ENCODE measurements at regions not wholly inside any gene's neighbourhood (a gene's known extent, or its start where the extent isn't known, plus 50 kb on each side); places are given as distances from the start of the nearest gene placed in this dataset.

DNA sequence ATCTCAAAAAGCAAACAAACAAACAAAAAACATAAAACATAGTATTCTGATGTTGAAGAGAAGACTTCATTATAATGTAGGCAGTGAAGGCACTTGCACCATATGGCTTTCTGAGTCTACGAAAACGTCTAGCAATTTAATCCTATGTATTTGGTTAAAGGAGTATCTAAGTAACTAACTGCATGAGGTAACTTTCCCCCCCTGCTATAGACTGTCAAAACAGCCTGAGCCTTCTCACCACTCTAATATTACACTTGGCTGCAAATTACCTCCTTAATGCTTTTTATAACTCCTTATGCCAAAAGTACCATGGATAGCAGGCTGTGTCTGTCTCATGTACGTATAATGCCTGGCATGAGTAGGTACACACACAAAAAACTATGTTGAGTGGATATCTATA lies 607.6 kb upstream of the FLRT2 start:
- TF ChIP-seq JUNB (IDR thresholded peaks at IDR 0.05; ENCODE audit: unreplicated experiment) (no peak), ZNF114 (CRISPR knock-in tag; IDR thresholded peaks at IDR 0.05) (no peak), ZNF331 (CRISPR knock-in tag; IDR thresholded peaks at IDR 0.05; ENCODE audit: low read depth) (no peak), EZH2 (IDR thresholded peaks at IDR 0.05; ENCODE audit: low read depth, unreplicated experiment) (no peak)
- TF ChIP-seq, protein P1, sequence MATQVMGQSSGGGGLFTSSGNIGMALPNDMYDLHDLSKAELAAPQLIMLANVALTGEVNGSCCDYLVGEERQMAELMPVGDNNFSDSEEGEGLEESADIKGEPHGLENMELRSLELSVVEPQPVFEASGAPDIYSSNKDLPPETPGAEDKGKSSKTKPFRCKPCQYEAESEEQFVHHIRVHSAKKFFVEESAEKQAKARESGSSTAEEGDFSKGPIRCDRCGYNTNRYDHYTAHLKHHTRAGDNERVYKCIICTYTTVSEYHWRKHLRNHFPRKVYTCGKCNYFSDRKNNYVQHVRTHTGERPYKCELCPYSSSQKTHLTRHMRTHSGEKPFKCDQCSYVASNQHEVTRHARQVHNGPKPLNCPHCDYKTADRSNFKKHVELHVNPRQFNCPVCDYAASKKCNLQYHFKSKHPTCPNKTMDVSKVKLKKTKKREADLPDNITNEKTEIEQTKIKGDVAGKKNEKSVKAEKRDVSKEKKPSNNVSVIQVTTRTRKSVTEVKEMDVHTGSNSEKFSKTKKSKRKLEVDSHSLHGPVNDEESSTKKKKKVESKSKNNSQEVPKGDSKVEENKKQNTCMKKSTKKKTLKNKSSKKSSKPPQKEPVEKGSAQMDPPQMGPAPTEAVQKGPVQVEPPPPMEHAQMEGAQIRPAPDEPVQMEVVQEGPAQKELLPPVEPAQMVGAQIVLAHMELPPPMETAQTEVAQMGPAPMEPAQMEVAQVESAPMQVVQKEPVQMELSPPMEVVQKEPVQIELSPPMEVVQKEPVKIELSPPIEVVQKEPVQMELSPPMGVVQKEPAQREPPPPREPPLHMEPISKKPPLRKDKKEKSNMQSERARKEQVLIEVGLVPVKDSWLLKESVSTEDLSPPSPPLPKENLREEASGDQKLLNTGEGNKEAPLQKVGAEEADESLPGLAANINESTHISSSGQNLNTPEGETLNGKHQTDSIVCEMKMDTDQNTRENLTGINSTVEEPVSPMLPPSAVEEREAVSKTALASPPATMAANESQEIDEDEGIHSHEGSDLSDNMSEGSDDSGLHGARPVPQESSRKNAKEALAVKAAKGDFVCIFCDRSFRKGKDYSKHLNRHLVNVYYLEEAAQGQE (IDR thresholded peaks at IDR 0.05; ENCODE audit: unreplicated experiment): no peak
- TF ChIP-seq, protein P2, sequence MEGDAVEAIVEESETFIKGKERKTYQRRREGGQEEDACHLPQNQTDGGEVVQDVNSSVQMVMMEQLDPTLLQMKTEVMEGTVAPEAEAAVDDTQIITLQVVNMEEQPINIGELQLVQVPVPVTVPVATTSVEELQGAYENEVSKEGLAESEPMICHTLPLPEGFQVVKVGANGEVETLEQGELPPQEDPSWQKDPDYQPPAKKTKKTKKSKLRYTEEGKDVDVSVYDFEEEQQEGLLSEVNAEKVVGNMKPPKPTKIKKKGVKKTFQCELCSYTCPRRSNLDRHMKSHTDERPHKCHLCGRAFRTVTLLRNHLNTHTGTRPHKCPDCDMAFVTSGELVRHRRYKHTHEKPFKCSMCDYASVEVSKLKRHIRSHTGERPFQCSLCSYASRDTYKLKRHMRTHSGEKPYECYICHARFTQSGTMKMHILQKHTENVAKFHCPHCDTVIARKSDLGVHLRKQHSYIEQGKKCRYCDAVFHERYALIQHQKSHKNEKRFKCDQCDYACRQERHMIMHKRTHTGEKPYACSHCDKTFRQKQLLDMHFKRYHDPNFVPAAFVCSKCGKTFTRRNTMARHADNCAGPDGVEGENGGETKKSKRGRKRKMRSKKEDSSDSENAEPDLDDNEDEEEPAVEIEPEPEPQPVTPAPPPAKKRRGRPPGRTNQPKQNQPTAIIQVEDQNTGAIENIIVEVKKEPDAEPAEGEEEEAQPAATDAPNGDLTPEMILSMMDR (conservative IDR thresholded peaks at IDR 0.05; ENCODE audit: low read depth in 2 of 2): no peak
- Mint-ChIP-seq H3K4me1 (no peaks in the 10 kb centered on the region), H3K27ac (no peak overlapping the region), H3K4me3 (no peak overlapping the region), H3K27me3 (ENCODE audit: insufficient read depth, low read depth, poor library complexity) (no peaks in the 10 kb centered on the region), H3K36me3 (ENCODE audit: low read depth) (no peaks in the 10 kb centered on the region), H3K9me3 (no peaks in the 10 kb centered on the region)
- no peak overlapping the region for H3K4me2 ChIP-seq
- no peaks in the 10 kb centered on the region for H3K27me3 ChIP-seq (ENCODE audit: insufficient read depth)
- H3K79me2 ChIP-seq (replicated peaks; ENCODE audit: insufficient read depth): no peaks in the 10 kb centered on the region
- no peaks in the 10 kb centered on the region for H3K4me1 ChIP-seq (ENCODE audit: insufficient read depth)
- ATAC-seq (no peak), DNase-seq (ENCODE audit: low spot score) (no peak)
- H3K4me3 ChIP-seq: no peak overlapping the region
- H3K9me2 ChIP-seq (ENCODE audit: insufficient read depth): no peaks in the 10 kb centered on the region
- H3K27ac ChIP-seq (ENCODE audit: low read depth): no peak overlapping the region
- H3F3A ChIP-seq (replicated peaks; ENCODE audit: low read depth): no peaks in the 10 kb centered on the region
- no peaks in the 10 kb centered on the region for H4K20me1 ChIP-seq (replicated peaks; ENCODE audit: insufficient read depth)
- no peak overlapping the region for H2AFZ ChIP-seq
- H3K36me3 ChIP-seq (ENCODE audit: insufficient read depth): no peaks in the 10 kb centered on the region

DNA sequence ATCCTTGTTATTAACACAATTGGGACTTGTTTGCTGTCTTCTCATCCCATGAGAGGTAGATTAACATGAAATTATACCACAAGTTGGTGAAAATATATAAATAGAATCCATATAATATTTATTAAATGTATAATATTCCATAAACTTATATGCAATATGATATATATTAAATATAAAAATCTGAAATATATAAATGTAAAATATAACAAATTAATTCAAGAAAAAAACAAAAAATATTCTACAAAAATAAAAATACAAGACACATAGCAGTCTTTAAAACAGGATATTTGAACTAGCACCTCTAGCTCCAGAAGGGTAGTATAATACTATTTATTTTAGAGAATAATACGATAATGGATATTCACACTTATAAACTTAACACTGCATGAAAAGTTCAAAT lies 603.3 kb upstream of the FLRT2 start:
- Mint-ChIP-seq H3K27me3 (ENCODE audit: insufficient read depth, low read depth, poor library complexity) (no peaks in the 10 kb centered on the region), H3K9me3 (no peaks in the 10 kb centered on the region), H3K36me3 (ENCODE audit: low read depth) (no peaks in the 10 kb centered on the region), H3K27ac (no peak overlapping the region), H3K4me1 (no peaks in the 10 kb centered on the region), H3K4me3 (no peak overlapping the region)
- Histone ChIP-seq H3F3A (replicated peaks; ENCODE audit: low read depth) (no peaks in the 10 kb centered on the region), H3K36me3 (ENCODE audit: insufficient read depth) (no peaks in the 10 kb centered on the region), H3K4me3 (no peak overlapping the region), H2AFZ (no peak overlapping the region), H3K4me2 (no peak overlapping the region), H3K27ac (ENCODE audit: low read depth) (no peak overlapping the region), H3K79me2 (replicated peaks; ENCODE audit: insufficient read depth) (no peaks in the 10 kb centered on the region), H3K27me3 (ENCODE audit: insufficient read depth) (no peaks in the 10 kb centered on the region), H3K4me1 (ENCODE audit: insufficient read depth) (no peaks in the 10 kb centered on the region), H4K20me1 (replicated peaks; ENCODE audit: insufficient read depth) (no peaks in the 10 kb centered on the region), H3K9me2 (ENCODE audit: insufficient read depth) (no peaks in the 10 kb centered on the region)
- DNase-seq (ENCODE audit: low spot score) (no peak), ATAC-seq (no peak)
- TF ChIP-seq ZNF114 (CRISPR knock-in tag; IDR thresholded peaks at IDR 0.05): no peak
- TF ChIP-seq EZH2 (IDR thresholded peaks at IDR 0.05; ENCODE audit: low read depth, unreplicated experiment): no peak

Measured in GM23338 (cell line).